ENCODE measurements at regions not wholly inside any gene's neighbourhood (a gene's known extent, or its start where the extent isn't known, plus 50 kb on each side); places are given as distances from the start of the nearest gene placed in this dataset.
A peak's percentile ranks its signal among the peaks of the same experiment; 100 is the strongest.
"Not testable (repeated sequence)": the region's sequence is repeated elsewhere in the genome, so short reads cannot be mapped to it uniquely, and the experiment has no call there.

DNA sequence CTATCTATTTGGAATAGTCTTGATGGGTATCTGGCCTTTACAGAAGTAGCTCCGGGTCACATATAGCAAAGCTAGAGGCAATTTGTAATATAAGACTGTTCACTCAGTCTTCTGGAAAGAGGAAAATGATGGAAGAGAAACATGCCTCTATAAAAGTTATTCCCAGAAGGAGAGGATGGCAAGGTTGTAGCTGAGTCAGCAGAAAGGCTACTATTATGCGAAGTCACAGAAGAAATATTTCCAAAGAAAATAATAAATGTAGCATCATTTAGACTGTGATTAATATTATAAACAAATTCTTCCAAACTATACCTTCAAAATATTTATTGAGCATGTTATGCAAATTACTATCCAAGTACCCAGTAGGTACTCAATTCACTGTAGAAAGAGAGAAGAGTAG, 1027.7 kb upstream of the TMEFF2 start:
- H3K36me3 ChIP-seq: no peaks in the 10 kb centered on the region
- H3K27me3 ChIP-seq: no peaks in the 10 kb centered on the region
- no peak for DNase-seq
- intact Hi-C loops (cut with DNase I): no loop called here
- H3K4me1 ChIP-seq: no peaks in the 10 kb centered on the region
- H3K9me3 ChIP-seq: no peaks in the 10 kb centered on the region
- 86 to 90% methylated on average over 2 of the region's 2 CpGs for WGBS, 2 donors
- no peak overlapping the region for H3K27ac ChIP-seq
- H3K4me3 ChIP-seq: no peak overlapping the region
- TF ChIP-seq POLR2A (IDR thresholded peaks at IDR 0.05) (no peak), EP300 (IDR thresholded peaks at IDR 0.05) (no peak), POLR2AphosphoS5 (IDR thresholded peaks at IDR 0.05) (no peak)
- TF ChIP-seq, protein P1, sequence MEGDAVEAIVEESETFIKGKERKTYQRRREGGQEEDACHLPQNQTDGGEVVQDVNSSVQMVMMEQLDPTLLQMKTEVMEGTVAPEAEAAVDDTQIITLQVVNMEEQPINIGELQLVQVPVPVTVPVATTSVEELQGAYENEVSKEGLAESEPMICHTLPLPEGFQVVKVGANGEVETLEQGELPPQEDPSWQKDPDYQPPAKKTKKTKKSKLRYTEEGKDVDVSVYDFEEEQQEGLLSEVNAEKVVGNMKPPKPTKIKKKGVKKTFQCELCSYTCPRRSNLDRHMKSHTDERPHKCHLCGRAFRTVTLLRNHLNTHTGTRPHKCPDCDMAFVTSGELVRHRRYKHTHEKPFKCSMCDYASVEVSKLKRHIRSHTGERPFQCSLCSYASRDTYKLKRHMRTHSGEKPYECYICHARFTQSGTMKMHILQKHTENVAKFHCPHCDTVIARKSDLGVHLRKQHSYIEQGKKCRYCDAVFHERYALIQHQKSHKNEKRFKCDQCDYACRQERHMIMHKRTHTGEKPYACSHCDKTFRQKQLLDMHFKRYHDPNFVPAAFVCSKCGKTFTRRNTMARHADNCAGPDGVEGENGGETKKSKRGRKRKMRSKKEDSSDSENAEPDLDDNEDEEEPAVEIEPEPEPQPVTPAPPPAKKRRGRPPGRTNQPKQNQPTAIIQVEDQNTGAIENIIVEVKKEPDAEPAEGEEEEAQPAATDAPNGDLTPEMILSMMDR (IDR thresholded peaks at IDR 0.05): no peak

DNA sequence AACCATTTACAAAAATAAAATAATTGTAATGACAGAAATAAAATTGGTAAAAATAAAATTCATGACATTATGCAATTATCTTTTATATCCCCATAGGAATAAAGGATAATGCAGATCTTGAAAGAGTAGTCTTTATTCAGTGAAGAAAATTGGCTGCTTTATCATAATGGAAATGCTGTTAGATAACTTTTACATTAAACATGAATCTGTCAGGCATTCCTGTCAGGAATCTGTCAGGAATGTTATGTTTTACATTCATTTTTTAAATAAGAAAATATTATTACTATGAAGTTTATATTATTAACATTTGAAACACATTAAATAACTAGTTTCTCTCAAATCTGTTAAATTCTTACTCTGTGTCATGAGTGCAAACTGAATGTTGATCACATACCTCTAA, 1024.7 kb upstream of the TMEFF2 start:
- H3K9me3 ChIP-seq: no peaks in the 10 kb centered on the region
- H3K4me1 ChIP-seq: no peaks in the 10 kb centered on the region
- DNase-seq: no peak
- no peaks in the 10 kb centered on the region for H3K27me3 ChIP-seq
- H3K4me3 ChIP-seq: no peak overlapping the region
- H3K27ac ChIP-seq: no peak overlapping the region
- intact Hi-C loops (cut with DNase I): no loop called here
- H3K36me3 ChIP-seq: no peaks in the 10 kb centered on the region
- TF ChIP-seq EP300 (IDR thresholded peaks at IDR 0.05) (no peak), POLR2A (IDR thresholded peaks at IDR 0.05) (no peak), POLR2AphosphoS5 (IDR thresholded peaks at IDR 0.05) (no peak)
- TF ChIP-seq, protein P1 (IDR thresholded peaks at IDR 0.05): no peak

DNA sequence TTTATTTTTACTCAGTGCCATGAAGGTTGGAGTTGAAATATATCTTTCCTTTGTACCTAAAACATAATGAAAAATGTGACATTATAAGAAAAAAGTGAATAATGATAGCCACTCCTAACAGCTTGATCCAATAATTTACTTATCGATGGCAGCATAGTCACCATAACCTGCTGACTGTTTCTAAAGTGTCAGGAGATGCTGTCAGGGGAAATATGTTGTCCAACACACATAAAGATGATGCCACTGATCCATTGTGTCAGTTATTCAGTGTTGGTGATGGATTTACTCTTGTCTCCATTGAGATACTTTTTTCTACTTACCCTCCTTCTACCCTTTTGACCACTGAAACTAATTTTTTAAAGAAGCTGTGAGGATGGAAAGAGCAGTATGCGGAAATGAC, 1006.9 kb upstream of the TMEFF2 start:
- Histone ChIP-seq H3K4me3 (no peak overlapping the region), H3K36me3 (no peaks in the 10 kb centered on the region), H3K27me3 (no peaks in the 10 kb centered on the region), H3K27ac (no peak overlapping the region), H3K9me3 (no peaks in the 10 kb centered on the region), H3K4me1 (no peaks in the 10 kb centered on the region)
- TF ChIP-seq, protein P1 (IDR thresholded peaks at IDR 0.05): no peak
- no peak for TF ChIP-seq POLR2AphosphoS5 (IDR thresholded peaks at IDR 0.05)
- no peak for TF ChIP-seq EP300 (IDR thresholded peaks at IDR 0.05)
- TF ChIP-seq POLR2A (IDR thresholded peaks at IDR 0.05): no peak
- intact Hi-C loops (cut with DNase I): no loop called here
- no peak for DNase-seq
- 76 to 80% methylated on average over 2 of the region's 2 CpGs for WGBS, 2 donors

DNA sequence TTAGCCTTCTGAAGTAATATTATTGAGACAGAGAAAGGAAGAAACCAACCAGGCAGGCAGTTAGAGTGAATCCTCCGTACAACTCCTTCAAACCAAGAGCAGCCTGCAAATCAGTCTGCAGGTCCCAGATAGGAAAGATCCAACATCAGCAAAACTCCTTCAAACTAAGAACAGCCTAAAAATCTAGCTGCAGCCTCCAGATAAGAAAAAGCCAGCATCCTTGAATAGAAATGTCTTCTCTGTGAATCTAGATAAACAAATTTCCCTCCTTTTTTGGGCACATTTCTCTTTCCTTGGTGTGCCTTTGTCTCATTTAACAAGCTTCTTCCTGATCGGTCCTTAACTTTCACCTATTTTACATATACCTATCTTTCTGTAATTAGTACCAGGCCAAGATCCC, 1004.6 kb upstream of the TMEFF2 start:
- Histone ChIP-seq H3K27ac (no peak overlapping the region), H3K36me3 (no peaks in the 10 kb centered on the region), H3K27me3 (no peaks in the 10 kb centered on the region), H3K4me3 (no peak overlapping the region), H3K4me1 (no peaks in the 10 kb centered on the region), H3K9me3 (no peaks in the 10 kb centered on the region)
- DNase-seq: no peak
- intact Hi-C loops (cut with DNase I): no loop called here
- TF ChIP-seq, protein P1 (IDR thresholded peaks at IDR 0.05): no peak
- TF ChIP-seq POLR2AphosphoS5 (IDR thresholded peaks at IDR 0.05): no peak
- TF ChIP-seq EP300 (IDR thresholded peaks at IDR 0.05): no peak
- TF ChIP-seq POLR2A (IDR thresholded peaks at IDR 0.05): no peak
- 92% methylated on average over 2 of the region's 2 CpGs for WGBS, 2 donors

DNA sequence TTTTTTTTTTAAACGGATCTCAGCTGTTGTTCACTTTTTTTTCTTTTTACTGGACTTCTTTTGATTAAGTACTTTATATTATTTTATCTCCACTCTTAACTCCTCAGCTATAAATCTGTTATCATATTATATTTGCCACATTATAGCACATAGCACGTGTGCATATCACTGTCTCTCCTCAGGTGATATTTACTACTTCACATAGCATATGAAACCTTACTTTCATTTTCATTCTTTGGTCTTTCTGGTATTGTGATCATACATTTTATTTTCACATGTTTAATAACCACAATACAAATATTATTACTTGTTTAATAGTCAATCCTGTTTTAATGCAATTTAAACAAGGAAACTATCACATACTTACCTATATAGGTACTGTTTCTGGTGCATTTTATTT, 993.1 kb upstream of the TMEFF2 start:
- H3K36me3 ChIP-seq: no peaks in the 10 kb centered on the region
- no peak overlapping the region for H3K27ac ChIP-seq
- intact Hi-C loops (cut with DNase I): no loop called here
- H3K27me3 ChIP-seq: no peaks in the 10 kb centered on the region
- peak overlapping the region in 1 of 4 donors; percentile 19 for H3K4me3 ChIP-seq
- H3K9me3 ChIP-seq: no peaks in the 10 kb centered on the region
- peaks cover 0 to 10% (median 2%) of the 10 kb centered on the region in 4 donors for H3K4me1 ChIP-seq
- TF ChIP-seq EP300 (IDR thresholded peaks at IDR 0.05): no peak
- 19 to 23% methylated on average over 2 of the region's 2 CpGs for WGBS, 2 donors
- DNase-seq: no peak

DNA sequence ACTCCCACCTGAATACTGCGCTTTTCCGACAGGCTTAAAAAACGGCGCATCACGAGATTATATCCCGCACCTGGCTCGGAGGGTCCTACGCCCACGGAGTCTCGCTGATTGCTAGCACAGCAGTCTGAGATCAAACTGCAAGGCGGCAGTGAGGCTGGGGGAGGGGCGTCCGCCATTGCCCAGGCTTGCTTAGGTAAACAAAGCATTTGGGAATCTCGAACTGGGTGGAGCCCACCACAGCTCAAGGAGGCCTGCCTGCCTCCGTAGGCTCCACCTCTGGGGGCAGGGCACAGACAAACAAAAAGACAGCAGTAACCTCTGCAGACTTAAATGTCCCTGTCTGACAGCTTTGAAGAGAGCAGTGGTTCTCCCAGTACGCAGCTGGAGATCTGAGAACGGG, 976.2 kb upstream of the TMEFF2 start:
- H3K27me3 ChIP-seq; H3K9me3 ChIP-seq; H3K36me3 ChIP-seq; H3K4me3 ChIP-seq; H3K27ac ChIP-seq; intact Hi-C loops (cut with DNase I); H3K4me1 ChIP-seq; DNase-seq: not testable (repeated sequence)
- WGBS, 2 donors: 78 to 90% methylated on average over 12 to 13 of the region's 17 CpGs

All from sigmoid colon (tissue), 6 donors.